ENCODE measurements at regions not wholly inside any gene's neighbourhood (a gene's known extent, or its start where the extent isn't known, plus 50 kb on each side); places are given as distances from the start of the nearest gene placed in this dataset.

- no peak for TF ChIP-seq POLR2AphosphoS5 (IDR thresholded peaks at IDR 0.05)
- TF ChIP-seq, protein P1, sequence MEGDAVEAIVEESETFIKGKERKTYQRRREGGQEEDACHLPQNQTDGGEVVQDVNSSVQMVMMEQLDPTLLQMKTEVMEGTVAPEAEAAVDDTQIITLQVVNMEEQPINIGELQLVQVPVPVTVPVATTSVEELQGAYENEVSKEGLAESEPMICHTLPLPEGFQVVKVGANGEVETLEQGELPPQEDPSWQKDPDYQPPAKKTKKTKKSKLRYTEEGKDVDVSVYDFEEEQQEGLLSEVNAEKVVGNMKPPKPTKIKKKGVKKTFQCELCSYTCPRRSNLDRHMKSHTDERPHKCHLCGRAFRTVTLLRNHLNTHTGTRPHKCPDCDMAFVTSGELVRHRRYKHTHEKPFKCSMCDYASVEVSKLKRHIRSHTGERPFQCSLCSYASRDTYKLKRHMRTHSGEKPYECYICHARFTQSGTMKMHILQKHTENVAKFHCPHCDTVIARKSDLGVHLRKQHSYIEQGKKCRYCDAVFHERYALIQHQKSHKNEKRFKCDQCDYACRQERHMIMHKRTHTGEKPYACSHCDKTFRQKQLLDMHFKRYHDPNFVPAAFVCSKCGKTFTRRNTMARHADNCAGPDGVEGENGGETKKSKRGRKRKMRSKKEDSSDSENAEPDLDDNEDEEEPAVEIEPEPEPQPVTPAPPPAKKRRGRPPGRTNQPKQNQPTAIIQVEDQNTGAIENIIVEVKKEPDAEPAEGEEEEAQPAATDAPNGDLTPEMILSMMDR (IDR thresholded peaks at IDR 0.05) = no peak
These were observed 58.6 kb downstream of the BARX1 start for GRCh38 chr9:93896496-93897033.

Data from upper lobe of left lung (tissue), 4 donors.